NCI-H2196 (cell line): ENCODE measurements at regions not wholly inside any gene's neighbourhood (a gene's known extent, or its start where the extent isn't known, plus 50 kb on each side); places are given as distances from the start of the nearest gene placed in this dataset.

Experiments
- DNase-seq: peaks from one replicate; lab custom pipeline; 2025; ENCODE audit not compliant: unreplicated experiment; lab: John Stamatoyannopoulos, UW

- DNase-seq, result no peak
Observed at GRCh38 chr5:24353611-24354010, 291.2 kb downstream of the CDH10 start.

DNA sequence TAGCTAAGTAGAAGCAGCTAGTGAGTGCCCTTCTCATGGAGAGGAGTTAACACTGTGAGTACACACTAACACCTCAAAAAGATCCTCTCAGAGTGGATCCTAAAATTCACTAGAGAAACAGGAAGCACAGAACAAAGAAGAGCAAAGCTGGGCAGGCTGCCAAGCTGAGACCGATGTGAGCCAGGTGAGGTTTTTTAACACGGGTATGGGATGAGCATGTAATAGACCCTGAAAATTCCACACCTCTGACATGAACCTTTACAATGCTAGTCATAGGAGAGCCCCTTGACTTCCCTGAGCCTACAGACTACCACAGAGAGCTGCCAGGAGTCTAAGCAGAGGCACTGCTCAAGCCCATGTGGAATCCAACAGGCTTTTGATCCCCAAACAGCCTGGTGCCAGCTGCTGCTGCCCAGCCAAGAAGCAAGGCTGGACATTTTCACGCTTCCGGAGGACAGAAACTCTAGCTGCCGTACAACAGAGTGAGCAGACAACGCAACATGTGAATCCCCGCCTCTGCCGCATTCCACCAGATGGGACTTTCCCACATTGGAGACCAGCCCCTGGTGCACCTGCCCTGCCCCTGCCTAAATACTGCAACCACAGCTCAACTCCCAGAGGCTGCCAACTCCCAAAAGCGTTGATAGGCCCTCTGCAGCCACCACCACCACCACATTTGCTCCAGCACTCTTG, 280.8 kb downstream of the CDH10 start:
- DNase-seq, result peak; percentile 13

DNA sequence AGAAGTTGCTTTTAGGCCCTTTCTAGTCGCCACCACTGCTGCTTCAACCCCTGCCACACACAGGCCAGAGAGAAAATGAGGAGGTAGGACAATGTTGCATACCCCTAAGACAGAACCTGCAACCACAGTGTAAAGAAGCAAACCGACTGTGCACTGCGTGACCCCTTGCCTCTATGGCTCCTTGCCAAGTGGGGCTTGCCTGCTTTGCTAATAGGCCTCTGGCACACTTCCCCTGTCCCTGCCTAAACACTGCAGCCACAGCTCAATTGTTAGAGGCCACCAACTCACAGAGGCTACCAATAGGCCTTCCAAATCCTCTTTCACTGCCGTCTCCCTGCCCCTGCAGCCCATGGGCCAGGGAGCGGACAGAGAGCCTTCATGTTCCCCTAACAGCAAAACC, 280.1 kb downstream of the CDH10 start:
- DNase-seq, result no peak

- DNase-seq, result no peak
Observed at GRCh38 chr5:24365406-24365805, 279.4 kb downstream of the CDH10 start.

GRCh38 chr5:24367216-24367615, 277.6 kb downstream of the CDH10 start:
- no peak for DNase-seq

- no peak for DNase-seq
Observed at GRCh38 chr5:24368115-24368514, 276.7 kb downstream of the CDH10 start.

- no peak for DNase-seq
Observed at GRCh38 chr5:24376210-24376609, 268.6 kb downstream of the CDH10 start.

DNA sequence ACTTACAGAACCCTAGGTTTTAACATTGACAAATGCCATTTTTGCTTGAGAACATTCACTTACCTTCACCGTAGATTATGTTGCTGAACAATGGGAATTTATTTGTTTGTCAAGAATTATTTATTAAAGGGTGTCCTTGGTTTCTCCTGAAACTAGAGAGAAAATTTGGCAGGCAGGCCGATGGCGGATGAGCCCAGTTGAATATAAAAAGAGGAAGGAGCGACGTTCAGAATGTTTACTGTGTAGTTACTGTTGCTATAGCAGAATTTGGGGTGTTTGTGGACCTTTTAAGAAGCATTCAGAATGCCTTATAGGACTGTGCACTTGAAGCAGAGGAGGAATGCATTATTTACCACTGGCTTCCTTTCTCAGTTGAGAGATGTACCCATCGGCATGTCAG, 268.2 kb downstream of the CDH10 start:
- DNase-seq, result no peak

DNA sequence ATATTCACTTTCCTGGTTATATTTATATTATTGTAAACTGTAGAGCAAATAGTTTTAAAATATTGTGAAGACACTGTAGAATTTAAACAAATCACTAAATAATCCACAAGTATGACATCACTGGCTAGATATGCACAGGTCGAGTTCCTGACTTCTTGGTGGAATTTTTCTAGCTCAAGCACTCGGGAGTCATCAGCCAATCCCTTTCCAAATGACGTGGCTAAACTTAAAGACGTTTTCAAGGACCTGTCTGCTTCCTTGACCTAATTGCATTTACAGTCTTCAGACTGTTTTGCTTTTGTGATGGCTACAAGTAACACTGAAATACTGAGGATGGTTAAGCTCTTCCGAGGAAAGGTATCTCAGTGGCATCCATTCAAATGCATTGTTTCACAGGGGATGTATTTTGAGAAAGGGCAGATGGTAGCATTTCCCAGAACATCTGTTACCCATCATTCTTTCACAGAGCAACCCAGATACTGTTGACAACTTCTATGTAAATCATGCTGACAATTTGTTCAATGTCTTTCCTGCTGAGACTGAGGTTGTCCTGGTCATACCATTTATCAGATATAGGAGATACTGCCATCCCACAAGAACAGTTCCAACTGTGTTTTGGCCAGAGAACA, 262.8 kb downstream of the CDH10 start:
- no peak for DNase-seq

GRCh38 chr5:24385070-24385469, 259.7 kb downstream of the CDH10 start:
- no peak for DNase-seq

GRCh38 chr5:24385617-24386016, 259.2 kb downstream of the CDH10 start:
- no peak for DNase-seq

DNA sequence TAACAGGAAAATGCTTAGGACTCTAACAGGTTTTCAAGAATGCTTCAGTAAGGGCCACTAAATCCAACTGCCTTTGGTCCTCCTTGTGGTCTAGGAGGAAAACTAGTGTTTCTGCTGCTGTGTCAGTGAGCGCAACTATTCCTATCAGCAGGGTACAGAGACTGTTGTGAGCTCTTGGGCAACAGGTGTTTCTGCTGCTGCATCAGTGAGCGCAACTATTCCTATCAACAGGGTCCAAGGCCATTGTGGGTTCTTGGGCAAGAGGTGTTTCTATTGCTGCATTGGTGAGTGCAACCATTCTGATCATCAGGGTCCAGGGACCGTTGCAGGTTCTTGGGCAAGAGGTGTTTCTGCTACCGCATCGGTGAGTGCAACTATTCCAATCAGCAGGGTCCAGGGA, 256.3 kb downstream of the CDH10 start:
- DNase-seq, result no peak

DNA sequence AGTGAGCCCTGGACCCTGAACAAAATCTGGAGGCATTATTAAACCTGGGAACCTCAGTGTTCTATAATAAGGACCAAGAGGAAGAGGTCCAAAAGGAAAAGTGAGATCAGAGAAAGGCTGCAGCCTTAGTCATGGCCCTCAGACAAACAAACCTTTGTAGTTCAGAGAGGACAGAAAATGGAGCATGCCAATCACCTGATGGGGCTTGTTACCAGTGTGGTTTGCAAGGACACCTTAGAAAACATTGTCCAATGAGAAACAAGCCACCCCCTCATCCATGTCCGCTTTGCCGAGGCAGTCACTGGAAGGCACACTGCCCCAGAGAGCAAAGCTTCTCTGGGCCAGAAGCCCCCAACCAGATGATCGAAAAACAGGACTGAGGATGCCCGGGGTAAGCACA, 254.8 kb downstream of the CDH10 start:
- no peak for DNase-seq

DNA sequence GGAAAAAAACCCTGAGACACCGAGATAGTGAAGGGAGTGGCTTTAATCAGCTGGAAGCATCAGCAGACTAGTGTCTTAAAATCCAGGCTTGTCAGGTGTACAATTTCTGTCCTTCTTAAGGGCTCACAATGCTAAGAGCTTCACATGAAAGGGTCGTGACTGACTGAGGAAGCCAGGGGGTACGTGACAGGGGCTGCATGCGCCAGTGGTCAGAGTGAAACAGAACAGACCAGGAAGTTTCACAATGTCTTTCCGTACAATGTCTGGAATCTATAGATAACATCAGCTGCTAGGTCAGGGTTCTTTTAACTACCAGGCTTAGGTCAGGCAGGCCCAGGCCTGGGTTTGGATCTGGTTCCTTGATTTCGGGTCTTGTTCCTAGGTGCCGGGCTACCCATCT, 253.0 kb downstream of the CDH10 start:
- no peak for DNase-seq

DNA sequence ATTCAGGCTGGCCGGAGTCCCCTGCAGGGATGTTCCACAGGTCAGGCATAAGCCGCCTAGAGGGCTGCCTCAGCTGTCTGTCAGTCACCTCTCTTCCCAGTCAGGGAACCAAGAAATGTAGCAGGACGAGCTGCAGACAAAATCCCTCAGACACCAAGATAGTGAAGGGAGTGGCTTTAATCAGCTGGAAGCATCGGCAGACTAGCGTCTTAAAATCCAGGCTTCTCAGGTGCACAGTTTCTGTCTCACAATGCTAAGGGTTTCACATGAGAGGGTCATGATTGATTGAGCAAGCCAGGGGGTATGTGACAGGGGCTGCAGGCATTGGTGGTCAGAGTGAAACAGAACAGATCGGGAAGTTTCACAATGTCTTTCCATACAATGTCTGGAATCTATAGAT, 247.2 kb downstream of the CDH10 start:
- DNase-seq, result no peak

DNA sequence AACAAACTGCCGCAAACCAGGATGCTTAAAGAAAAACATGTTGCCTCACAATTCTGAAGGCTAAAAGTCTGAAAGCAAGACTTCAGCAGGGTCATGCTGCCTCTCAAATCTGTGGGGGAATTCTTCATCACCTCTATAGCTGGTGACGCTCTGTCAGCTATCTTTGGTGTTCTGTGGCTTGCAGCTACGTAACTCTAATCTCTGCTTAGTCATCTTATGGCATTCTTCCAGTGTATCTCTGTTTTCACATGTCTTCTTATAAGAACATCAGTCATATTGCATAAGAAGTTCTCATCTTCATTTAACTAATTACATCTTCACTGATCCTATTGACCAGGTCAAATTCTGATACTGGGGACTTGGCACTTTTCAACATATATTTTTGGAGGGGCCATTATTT, 243.0 kb downstream of the CDH10 start:
- DNase-seq, result no peak

- DNase-seq, result no peak
Observed at GRCh38 chr5:24407466-24407865, 237.3 kb downstream of the CDH10 start.

DNA sequence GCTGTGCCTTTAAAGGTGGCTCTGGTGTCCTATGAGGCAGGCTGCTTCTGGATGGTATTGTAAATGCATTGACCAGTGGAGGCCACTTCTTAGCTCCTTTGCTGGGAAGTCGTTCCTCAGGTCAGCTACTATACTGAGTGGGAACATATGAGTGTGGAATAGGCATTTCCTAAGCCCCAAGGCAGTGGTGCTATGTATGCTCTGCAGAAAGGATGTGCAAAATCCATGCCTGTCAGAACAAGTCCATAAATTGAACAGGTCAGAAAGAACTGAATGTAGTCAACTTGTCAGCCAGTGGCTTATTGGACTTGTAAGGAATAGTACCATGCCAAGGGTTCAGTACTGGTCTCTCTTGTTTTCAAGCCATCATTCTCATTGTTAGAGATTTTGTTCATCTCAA, 216.4 kb downstream of the CDH10 start:
- no peak for DNase-seq

- no peak for DNase-seq
Observed at GRCh38 chr5:24433555-24433954, 211.2 kb downstream of the CDH10 start.
